ENCODE measurements at regions not wholly inside any gene's neighbourhood (a gene's known extent, or its start where the extent isn't known, plus 50 kb on each side); places are given as distances from the start of the nearest gene placed in this dataset.

- no peak for TF ChIP-seq ATF3 (IDR thresholded peaks at IDR 0.05)
- TF ChIP-seq ZBTB33 (IDR thresholded peaks at IDR 0.05), result no peak
- TF ChIP-seq GABPA (IDR thresholded peaks at IDR 0.05 in 1 of 2, conservative IDR thresholded peaks at IDR 0.05 in 1 of 2), result no peak
- no peak for TF ChIP-seq NR2F2 (IDR thresholded peaks at IDR 0.05)
- no peak for TF ChIP-seq RAD21 (IDR thresholded peaks at IDR 0.05)
Observed at GRCh38 chr12:9276990-9277389, 68.8 kb upstream of the PZP start (continued).

DNA sequence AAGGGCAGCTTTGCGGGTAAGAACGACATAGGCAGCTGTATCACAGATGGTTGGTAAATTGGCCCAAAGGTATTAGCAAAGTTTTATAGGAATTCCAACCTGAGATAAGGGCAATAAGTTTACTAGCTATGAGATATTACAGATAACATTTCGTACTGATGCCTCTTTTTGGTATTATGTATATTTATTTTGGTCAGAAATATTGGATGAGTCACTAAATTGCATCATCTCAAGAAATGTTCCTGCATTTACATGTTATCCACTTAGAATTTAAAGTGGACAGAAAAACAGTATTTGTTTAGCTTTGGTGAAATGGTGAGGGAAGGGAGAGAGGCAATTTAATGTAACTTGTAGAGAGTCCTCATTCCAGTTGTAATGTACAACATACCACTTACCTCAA, 65.1 kb upstream of the PZP start:
- Histone ChIP-seq H3K36me3 (ENCODE audit: control insufficient read depth in 4 of 4, insufficient read depth in 3 of 4, low read depth in 1 of 4, low read length in 3 of 4) (no peaks in the 10 kb centered on the region), H3K4me1 (ENCODE audit: control insufficient read depth in 4 of 4, insufficient read depth in 4 of 4, low read length in 3 of 4) (no peaks in the 10 kb centered on the region), H3K9ac (ENCODE audit: low read depth in 1 of 2, low read length in 2 of 2) (no peak overlapping the region), H3K27me3 (ENCODE audit: control insufficient read depth in 4 of 4, insufficient read depth in 4 of 4, low read length in 3 of 4) (no peaks in the 10 kb centered on the region), H3K27ac (ENCODE audit: low read depth in 1 of 2, low read length in 2 of 2) (no peak overlapping the region), H3K4me3 (ENCODE audit: low read depth in 1 of 3, low read length in 3 of 3) (no peak overlapping the region), H3K9me3 (ENCODE audit: control insufficient read depth in 4 of 4, low read length in 3 of 4) (no peaks in the 10 kb centered on the region)
- DNase-seq (ENCODE audit: low spot score), result no peak
- TF ChIP-seq RAD21 (IDR thresholded peaks at IDR 0.05) (no peak), ZBTB33 (IDR thresholded peaks at IDR 0.05) (no peak), TAF1 (conservative IDR thresholded peaks at IDR 0.05) (no peak), HNF4A (conservative IDR thresholded peaks at IDR 0.05) (no peak), JUND (IDR thresholded peaks at IDR 0.05) (no peak), YY1 (IDR thresholded peaks at IDR 0.05) (no peak), FOXA2 (IDR thresholded peaks at IDR 0.05) (no peak), FOXA1 (IDR thresholded peaks at IDR 0.05) (no peak), RXRA (IDR thresholded peaks at IDR 0.05) (no peak), HNF4G (IDR thresholded peaks at IDR 0.05) (no peak), EGR1 (IDR thresholded peaks at IDR 0.05; ENCODE audit: low read depth in 2 of 2) (no peak), CTCF (IDR thresholded peaks at IDR 0.05; ENCODE audit: low read depth, low read length, missing input control) (no peak), SP1 (IDR thresholded peaks at IDR 0.05) (no peak)
- TF ChIP-seq, protein P1, sequence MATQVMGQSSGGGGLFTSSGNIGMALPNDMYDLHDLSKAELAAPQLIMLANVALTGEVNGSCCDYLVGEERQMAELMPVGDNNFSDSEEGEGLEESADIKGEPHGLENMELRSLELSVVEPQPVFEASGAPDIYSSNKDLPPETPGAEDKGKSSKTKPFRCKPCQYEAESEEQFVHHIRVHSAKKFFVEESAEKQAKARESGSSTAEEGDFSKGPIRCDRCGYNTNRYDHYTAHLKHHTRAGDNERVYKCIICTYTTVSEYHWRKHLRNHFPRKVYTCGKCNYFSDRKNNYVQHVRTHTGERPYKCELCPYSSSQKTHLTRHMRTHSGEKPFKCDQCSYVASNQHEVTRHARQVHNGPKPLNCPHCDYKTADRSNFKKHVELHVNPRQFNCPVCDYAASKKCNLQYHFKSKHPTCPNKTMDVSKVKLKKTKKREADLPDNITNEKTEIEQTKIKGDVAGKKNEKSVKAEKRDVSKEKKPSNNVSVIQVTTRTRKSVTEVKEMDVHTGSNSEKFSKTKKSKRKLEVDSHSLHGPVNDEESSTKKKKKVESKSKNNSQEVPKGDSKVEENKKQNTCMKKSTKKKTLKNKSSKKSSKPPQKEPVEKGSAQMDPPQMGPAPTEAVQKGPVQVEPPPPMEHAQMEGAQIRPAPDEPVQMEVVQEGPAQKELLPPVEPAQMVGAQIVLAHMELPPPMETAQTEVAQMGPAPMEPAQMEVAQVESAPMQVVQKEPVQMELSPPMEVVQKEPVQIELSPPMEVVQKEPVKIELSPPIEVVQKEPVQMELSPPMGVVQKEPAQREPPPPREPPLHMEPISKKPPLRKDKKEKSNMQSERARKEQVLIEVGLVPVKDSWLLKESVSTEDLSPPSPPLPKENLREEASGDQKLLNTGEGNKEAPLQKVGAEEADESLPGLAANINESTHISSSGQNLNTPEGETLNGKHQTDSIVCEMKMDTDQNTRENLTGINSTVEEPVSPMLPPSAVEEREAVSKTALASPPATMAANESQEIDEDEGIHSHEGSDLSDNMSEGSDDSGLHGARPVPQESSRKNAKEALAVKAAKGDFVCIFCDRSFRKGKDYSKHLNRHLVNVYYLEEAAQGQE (IDR thresholded peaks at IDR 0.05), result no peak
- 67% methylated on average over 3 of the region's 3 CpGs for WGBS
